ENCODE measurements at regions not wholly inside any gene's neighbourhood (a gene's known extent, or its start where the extent isn't known, plus 50 kb on each side); places are given as distances from the start of the nearest gene placed in this dataset.

GRCh38 chr5:167057665-167058064 lies 1233.8 kb upstream of the WWC1 start:
- TF ChIP-seq CTCF (conservative IDR thresholded peaks at IDR 0.05), result no peak
- Histone ChIP-seq H3K4me1 (ENCODE audit: control insufficient read depth, insufficient read depth, low read length) (no peaks in the 10 kb centered on the region), H3K4me3 (ENCODE audit: low read length) (no peak overlapping the region), H3K9me3 (ENCODE audit: control insufficient read depth, low read length) (no peaks in the 10 kb centered on the region), H3K27ac (ENCODE audit: low read depth, low read length) (no peak overlapping the region), H3K27me3 (ENCODE audit: control insufficient read depth, insufficient read depth, low read length, poor library complexity, severe bottlenecking) (no peaks in the 10 kb centered on the region), H3K36me3 (ENCODE audit: control insufficient read depth, insufficient read depth, low read length) (no peaks in the 10 kb centered on the region), H3K9ac (ENCODE audit: extremely low read depth, low read length, poor library complexity, severe bottlenecking) (no peak overlapping the region)
- DNase-seq, result no peak
- peaks cover 12% of the 10 kb centered on the region for H3K4me1 Mint-ChIP-seq
- H3K36me3 Mint-ChIP-seq (ENCODE audit: low read depth), result no peaks in the 10 kb centered on the region
- no peaks in the 10 kb centered on the region for H3K27me3 Mint-ChIP-seq (ENCODE audit: insufficient read depth)
- H3K27ac Mint-ChIP-seq, result no peak overlapping the region
- no peak overlapping the region for H3K4me3 Mint-ChIP-seq
- H3K9me3 Mint-ChIP-seq, result peaks cover 4% of the 10 kb centered on the region

- Mint-ChIP-seq H3K27ac (no peak overlapping the region), H3K36me3 (ENCODE audit: low read depth) (no peaks in the 10 kb centered on the region), H3K4me3 (no peak overlapping the region), H3K9me3 (no peaks in the 10 kb centered on the region), H3K4me1 (peaks cover 29% of the 10 kb centered on the region), H3K27me3 (ENCODE audit: insufficient read depth) (no peaks in the 10 kb centered on the region)
- no peaks in the 10 kb centered on the region for H3K36me3 ChIP-seq (ENCODE audit: control insufficient read depth, insufficient read depth, low read length)
- no peak for TF ChIP-seq CTCF (conservative IDR thresholded peaks at IDR 0.05)
- no peak overlapping the region for H3K9ac ChIP-seq (ENCODE audit: extremely low read depth, low read length, poor library complexity, severe bottlenecking)
- no peak overlapping the region for H3K27ac ChIP-seq (ENCODE audit: low read depth, low read length)
- peaks cover 3% of the 10 kb centered on the region for H3K4me1 ChIP-seq (ENCODE audit: control insufficient read depth, insufficient read depth, low read length)
- WGBS, 2 experiments (ENCODE audit: insufficient coverage in 1 of 2, insufficient read length in 1 of 2), result 57 to 78% methylated on average over 4 of the region's 4 CpGs
- no peak overlapping the region for H3K4me3 ChIP-seq (ENCODE audit: low read length)
- H3K27me3 ChIP-seq (ENCODE audit: control insufficient read depth, insufficient read depth, low read length, poor library complexity, severe bottlenecking), result no peaks in the 10 kb centered on the region
- H3K9me3 ChIP-seq (ENCODE audit: control insufficient read depth, low read length), result no peaks in the 10 kb centered on the region
- DNase-seq, result no peak
Measured at GRCh38 chr5:167061695-167062094, 1229.8 kb upstream of the WWC1 start.

GRCh38 chr5:167063116-167063515 lies 1228.3 kb upstream of the WWC1 start:
- Mint-ChIP-seq H3K27me3 (ENCODE audit: insufficient read depth) (no peaks in the 10 kb centered on the region), H3K4me3 (no peak overlapping the region), H3K36me3 (ENCODE audit: low read depth) (no peaks in the 10 kb centered on the region), H3K27ac (no peak overlapping the region), H3K9me3 (no peaks in the 10 kb centered on the region), H3K4me1 (peaks cover 29% of the 10 kb centered on the region)
- Histone ChIP-seq H3K4me3 (ENCODE audit: low read length) (no peak overlapping the region), H3K4me1 (ENCODE audit: control insufficient read depth, insufficient read depth, low read length) (peaks cover 3% of the 10 kb centered on the region), H3K36me3 (ENCODE audit: control insufficient read depth, insufficient read depth, low read length) (no peaks in the 10 kb centered on the region), H3K27me3 (ENCODE audit: control insufficient read depth, insufficient read depth, low read length, poor library complexity, severe bottlenecking) (no peaks in the 10 kb centered on the region), H3K9me3 (ENCODE audit: control insufficient read depth, low read length) (no peaks in the 10 kb centered on the region), H3K27ac (ENCODE audit: low read depth, low read length) (no peak overlapping the region), H3K9ac (ENCODE audit: extremely low read depth, low read length, poor library complexity, severe bottlenecking) (no peak overlapping the region)
- DNase-seq, result no peak
- no peak for TF ChIP-seq CTCF (conservative IDR thresholded peaks at IDR 0.05)
- 93% methylated on average over 4 of the region's 4 CpGs; no CpG with 5 or more reads in 1 of the 2 experiments for WGBS, 2 experiments (ENCODE audit: insufficient coverage in 1 of 2, insufficient read length in 1 of 2)

Measured in endodermal cell (in vitro differentiated cells).